A172 (cell line): ENCODE measurements at regions not wholly inside any gene's neighbourhood (a gene's known extent, or its start where the extent isn't known, plus 50 kb on each side); places are given as distances from the start of the nearest gene placed in this dataset.

Source experiments
- DNase-seq: peaks from one replicate; pipeline ENCODE4 v3.0.0-alpha.2; 2015; ENCODE audit warnings: low spot score

DNA sequence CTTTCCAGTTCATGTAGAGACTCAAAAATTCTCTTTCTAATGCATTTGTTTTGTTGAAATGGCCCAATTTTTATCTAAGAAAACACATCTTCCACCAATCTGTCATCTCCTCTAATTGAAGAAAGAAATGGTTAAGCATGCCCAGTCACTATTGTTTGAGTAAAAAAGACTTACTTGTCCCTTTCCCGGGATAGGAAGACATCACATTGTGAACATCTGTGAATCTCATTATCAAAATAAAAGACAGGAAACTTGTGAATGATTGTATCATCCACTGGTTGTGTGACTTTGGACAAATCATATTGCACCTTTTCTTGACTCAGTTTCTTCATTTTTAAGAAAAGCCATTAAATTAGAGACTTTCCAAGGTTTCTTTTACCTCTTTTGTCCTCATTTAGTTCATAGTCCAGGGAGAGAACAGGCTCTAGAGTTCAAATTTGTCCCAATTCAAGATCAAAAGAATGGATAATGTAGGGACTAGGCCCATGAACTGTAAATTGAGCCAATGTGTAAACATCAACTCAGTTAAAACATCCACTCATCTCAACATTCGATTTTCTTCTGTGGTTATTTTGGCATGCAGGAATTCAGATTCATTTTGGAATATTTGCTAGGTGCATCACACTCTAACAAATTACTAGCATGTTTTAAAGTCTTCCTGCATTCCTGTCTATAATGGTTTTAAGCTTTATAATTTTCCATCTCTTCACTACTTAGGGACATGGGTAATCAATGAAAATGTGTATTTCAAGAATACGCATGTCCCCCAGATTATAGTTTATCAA lies 838.0 kb upstream of the WWC1 start:
- DNase-seq: no peak

DNA sequence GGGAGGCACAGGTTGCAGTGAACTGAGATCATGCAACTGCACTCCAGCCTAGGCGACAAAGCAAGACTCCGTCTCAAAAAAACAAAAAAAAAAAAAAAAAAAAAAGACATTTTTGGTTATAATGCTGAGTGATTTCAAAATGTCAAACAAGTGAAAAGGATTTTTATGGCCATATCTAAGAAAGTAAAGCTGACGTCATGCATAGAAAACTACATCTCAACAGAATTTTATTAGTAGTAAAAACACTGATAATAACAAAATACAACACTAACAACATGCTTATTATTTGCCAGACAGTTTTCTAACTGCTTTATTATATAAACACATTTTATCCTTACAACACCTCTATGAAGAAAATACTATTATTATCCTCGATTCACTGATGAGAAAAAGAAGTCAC lies 833.0 kb upstream of the WWC1 start:
- no peak for DNase-seq

DNA sequence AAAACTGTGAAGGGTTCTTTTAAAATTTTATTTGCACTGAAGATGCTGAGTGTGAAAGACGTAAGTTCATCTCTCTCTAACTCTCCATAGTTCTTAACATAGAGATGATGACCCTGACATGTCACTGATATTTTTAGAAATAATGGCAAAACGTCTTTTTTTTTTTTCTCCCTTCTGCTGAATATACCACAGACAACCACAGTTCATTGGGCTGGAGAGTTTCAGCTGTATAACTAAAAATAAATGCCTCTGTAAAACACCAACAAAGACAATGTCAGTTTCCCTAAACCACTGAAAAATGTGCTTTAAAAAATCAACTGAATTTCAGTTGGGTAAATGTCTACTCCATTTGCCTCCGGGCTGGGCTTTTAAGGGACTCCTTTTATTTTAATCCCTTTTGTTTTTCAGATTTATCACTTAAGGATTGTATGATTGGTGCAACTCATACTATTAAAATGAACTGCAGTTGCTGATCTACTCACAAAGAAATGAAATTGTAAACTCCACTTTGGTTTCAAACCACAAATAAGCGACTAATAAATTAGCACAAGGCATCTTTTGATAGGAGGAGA lies 830.9 kb upstream of the WWC1 start:
- no peak for DNase-seq

DNA sequence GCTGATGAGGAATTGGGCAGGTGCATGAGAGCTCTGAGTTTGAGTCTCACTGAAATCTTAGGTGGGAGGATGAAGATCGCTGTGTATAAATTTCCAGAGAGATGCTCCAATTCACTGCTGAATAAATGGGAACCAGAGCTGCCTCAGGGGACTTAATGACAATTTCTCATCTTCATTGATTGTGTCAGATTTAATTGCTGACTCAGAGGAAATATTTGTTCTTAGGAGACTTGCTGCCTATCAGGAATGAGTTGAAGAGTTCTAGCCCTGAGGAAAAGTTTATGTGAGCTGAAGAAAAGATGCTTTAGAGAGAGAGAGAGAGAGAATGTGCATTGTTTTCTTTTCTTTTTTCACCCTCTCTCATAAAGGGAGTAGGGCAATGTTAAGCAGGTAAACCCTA lies 827.5 kb upstream of the WWC1 start:
- DNase-seq: no peak

DNA sequence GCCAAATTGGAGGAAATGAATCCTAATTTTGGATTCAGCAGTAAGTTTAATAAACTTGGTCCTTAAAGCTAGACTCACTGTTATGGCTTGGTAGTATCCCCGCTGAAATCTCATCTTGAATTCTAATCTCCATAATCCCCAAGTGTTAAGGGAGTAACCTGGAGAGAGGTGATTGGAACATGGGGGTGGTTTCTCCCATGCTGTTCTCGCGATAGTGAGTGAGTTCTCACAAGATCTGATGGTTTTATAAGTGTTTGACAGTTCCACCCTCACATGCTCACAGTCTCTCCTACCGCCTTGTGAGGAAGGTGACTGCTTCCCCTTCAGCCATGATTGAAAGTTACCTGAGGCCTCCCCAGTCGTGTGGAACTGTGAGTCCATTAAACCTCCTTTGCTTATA lies 824.5 kb upstream of the WWC1 start:
- DNase-seq: no peak

DNA sequence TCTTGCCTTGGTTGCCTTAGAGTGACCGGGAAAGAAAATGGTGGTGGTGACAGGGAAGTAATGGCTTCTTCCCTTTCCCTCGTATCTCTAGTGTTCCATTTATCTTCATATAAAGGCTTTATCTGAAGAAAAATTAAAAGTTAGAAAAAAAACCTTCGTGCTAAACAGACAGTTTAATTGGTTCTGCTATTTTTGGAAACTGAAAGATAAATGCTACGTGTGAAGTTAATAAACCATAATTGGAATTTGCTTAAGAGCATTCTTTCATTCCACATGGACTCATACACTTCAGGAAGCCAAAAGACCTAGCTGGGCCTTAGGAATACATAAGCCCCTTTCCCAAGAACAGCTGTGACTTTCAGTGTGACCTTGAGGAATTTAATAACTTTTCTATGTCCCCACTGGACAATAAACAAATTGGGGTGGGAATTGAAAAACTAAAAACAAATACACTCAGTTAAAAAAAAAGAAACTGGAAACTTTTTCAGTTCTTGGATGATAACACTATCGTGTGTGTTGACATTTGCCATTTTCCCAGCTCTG lies 818.8 kb upstream of the WWC1 start:
- DNase-seq: no peak

DNA sequence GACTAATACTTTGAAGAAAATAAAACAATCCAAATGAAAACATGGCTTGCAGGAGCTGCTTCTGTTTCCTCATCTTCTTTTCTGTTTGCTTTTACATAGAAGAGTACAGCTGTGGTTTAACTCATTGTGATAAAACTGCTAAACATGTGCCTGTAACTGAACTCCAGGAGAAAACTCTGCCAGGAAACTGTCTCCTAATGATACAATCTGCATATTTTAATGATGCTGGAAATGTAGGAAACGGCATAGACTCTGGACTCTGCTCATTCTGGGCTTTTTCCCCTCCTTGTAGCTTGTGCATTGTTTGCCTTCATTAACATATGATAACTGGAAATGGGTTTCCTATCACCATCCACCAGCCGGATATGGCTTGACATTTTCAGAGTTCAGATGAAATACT lies 813.3 kb upstream of the WWC1 start:
- no peak for DNase-seq

DNA sequence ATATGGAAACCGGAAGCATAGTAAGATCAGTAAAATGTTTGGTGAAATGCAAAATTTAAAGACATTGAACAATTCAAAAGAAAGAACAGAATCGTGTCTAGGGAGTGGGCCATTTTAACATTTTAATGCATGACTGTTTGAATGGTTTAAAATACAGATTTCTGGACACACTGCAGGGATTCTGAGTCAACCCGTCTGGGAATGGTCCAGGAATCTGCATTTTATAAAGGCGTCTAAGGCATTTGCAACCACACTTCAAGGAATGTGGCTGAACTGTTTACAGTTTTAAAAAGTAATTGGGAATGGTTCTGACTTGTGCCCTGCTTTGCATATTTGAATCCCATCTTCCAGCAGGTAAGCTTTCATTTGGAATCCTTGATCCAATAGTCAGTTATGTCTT lies 811.7 kb upstream of the WWC1 start:
- DNase-seq: peak; percentile 8

DNA sequence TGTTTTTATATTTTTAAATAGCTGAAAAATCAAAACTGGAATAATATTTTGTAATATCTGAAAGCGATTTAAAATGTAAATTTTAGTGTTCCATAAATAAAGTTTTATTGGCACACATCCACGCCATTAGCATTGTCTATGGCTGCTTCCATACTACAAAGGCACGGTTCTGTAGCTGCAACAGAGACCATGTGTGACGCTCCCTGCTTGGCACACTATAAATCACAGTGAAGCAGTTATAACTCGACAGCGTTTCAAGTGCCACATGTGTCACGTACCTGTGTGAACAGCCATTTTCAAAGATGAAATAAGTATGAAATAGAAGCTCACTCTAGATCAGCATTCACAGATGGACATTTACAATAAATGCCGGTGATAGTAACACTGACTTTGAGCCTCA lies 810.1 kb upstream of the WWC1 start:
- no peak for DNase-seq

DNA sequence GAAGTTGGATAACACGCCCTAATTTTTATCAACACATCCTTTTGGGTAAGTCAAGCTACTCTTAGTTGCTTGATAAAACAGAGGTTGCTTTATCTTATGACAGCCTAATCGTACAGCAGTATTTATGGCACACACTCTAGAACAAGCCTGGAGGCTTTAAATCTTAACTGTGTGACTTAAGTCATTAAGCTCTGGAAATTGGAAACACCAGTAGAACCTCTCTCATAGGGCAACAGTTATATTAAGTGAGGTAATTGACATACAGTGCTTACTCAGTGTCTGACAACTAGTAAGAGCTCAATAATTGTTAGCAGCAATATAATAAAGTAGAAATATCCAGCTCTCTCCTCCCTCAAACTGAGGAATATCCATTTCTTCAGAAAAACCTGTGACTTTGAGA lies 808.9 kb upstream of the WWC1 start:
- no peak for DNase-seq

DNA sequence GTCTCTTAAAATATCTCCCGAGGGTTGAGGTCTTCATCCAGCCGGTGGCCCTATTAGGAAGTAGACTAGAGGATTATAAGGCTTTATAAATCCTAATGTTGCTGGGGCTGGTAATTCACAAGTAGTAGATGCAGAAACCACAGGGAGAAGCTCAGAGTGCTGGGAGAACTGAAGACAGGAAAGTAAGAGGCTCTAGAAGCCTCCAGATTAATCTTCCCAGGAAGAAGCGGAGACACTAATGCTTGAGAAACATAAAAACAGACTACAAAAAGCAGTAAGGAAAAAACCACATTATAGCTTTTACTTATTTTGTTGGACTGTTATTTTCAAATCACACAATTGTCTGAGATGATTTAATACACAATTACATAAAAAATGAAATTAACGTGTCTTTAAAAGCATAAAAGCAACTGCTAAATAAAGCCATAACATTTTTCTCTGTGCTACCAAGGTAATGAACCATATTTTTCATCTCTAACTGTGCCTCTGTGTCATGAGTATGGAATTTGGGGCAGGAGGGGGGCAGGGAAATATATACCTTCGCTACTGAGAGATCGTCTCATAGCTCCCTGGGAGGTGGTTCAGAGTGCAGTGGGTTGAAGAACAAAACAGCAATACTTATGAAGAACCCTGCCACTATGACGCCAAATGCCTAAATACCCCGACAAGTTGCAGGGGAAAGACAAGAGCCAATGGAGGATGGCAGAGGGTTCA lies 806.2 kb upstream of the WWC1 start:
- peak; percentile 11 for DNase-seq

DNA sequence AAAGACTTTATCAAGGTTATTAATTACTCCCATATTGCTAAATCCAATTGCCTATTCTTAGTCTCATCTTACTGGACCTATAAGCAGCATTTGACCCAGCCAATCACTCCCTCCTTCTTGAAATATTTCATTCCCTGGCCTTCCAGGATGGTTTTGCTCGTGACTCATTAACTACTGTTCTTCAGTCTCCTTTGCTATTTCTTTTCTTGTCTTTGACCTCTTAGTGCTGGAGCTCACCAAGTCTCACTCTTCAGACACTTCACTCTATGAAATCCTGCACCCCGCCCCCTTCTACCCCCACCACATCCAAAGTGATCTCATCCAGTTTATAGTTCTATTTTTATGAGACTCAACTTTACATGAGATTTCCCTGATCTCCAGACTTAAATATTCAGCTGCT lies 803.1 kb upstream of the WWC1 start:
- no peak for DNase-seq

DNA sequence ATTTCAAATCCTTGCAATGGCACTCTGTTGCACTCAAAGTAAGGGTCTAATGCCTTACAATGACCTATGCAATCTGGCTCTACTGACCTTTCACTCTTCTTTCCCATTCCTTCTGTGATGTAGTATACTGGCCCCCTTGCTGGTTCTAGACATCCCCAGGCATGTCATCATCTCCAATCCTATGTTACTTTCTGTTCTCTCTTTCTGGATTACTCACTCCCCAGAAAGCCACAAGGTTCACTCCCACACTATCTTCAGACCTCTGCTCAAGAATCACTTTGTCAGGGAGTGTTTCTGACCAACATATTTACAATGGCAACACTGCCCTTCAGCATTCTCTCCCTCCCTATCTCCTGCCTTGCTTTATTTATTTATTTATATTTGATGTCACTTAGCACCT lies 802.2 kb upstream of the WWC1 start:
- peak; percentile 14 for DNase-seq

DNA sequence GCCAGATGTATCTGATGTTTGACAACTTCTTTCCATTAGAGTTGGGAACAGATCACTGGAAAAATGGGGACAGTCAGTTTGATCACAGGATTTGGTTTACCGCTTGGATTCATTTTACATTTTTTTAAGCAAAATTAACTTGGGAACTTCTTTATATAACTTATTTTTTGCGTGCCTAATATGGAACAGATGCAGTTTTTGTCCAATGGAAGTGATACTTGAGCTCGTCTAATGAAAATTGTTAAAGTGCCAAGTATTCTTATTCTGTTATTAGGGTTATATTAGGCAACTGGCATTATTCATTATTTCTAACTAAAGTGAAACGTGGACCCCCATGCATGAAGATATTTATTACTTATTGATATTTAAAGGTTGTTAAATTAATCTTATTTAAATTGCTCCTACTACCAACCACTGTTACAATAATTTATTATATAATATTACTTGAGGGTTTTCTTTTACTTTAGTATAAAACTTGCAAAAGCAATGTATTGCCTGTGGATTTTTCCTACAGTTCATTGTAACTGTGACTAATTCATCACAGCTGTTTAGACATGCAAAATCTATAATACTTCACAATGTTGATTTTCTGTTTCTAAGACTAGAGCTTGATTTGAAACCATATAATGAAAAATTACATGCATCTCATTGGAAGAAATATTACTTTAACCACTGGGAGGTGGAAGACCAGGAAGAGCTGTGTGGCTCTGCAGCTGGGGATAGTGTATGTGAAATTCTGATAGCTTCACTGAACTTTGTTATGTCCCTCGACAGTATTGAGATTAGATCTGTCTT lies 787.3 kb upstream of the WWC1 start:
- DNase-seq: no peak

DNA sequence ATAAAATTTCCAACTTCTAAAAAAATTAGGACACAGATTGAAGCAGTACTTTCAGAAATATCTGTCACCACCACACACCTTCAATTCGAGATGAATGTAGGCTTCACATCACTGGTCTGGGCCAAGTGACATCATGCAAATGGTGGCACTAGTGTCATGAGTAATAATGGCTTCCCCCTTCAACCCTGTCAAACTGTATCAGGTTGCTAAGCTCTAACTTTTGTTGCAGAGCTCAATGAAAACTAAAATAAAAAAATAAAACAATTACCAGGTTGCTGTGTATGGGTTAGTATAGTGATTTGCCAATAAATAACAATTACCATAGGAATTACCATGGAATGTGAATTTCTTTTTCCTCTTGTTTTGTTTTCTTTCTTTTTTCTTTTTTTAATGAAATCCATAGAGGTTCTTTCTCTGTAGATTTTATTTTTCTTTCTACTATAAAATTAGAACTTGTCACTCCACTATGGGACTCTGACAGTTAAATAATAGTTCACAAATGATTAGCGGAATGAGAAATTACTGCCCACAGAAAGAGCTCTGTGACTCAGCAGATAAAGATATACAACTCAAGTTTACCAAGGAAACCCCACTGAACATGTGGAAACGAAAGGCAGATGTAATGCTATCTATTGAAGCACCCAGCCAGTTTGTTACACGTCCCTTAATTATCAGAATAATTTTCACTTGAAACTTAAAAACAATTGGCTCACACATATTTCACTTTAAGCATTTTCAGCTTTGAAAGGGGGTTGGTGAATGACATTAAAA lies 783.8 kb upstream of the WWC1 start:
- no peak for DNase-seq

DNA sequence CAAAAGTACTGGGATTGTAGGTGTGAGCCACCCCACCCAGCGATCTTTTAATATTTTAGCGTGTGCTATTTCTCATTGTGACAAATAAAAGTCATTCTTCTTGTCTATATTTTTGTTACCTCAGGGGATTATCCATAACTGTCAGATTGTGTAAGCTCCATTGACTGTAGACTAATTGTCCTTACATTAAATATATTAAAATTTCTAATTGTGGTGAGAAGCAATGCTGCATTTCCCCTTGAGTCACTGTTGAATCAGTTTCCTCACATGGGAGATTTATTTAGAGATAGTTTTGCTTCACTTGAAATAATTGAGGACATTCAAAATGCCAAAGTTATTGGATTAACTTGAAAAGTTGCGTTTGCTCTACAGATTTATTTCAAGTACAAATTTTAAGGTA lies 782.4 kb upstream of the WWC1 start:
- no peak for DNase-seq

DNA sequence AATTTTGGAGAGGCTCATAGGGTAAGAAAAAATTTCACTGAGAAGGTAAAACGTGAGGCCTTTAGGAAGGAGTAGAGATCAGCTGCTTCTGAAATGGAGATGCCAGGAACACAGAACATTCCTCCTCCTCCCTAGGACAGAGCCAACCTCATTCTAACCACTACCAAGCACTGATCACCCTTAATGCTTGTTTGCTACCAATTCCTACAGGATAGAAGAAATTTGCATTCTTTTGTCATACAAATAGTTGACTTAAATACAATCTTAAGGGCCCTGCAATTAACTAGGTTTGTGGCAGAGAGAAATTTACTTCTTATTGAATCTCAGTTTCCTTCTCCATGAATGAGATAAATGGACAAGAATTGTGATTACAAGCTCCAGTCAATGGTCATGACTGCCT lies 780.2 kb upstream of the WWC1 start:
- DNase-seq: no peak

DNA sequence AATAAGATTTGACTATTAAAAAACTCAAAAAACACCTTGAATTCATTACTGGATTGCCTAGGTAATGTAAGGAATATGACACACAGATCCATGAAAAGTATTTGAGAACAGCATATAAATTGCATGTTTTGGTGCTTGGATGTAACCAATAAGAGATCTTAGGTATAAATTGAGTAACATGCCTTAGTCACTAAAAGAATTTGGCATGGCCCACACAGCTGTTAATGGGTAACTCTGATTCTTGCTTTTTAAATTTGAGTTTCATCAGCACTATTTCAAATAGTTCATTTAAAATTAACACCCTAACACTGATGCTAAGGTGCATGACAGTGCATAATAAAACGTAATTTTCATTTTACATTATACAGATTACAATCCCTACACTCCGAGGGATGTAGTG lies 779.3 kb upstream of the WWC1 start:
- no peak for DNase-seq

DNA sequence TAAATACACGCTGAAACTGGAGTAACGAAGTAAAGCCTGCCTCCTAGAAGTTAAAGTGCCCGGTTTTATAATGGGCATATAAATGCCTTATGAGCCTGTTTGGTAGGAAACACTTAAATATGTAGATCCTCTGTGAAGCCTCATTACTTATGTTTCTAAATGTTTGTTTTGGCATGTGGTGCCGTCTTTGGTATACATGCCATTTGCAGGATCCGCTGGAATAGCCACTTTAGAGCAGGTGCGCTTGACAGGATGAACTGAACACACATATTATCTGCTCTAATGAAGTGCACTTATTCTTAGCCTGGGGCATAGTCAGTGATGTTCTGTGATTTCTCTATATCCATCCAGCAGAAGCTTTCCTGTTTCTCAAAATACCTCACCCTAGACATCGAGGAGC lies 778.1 kb upstream of the WWC1 start:
- DNase-seq: no peak

DNA sequence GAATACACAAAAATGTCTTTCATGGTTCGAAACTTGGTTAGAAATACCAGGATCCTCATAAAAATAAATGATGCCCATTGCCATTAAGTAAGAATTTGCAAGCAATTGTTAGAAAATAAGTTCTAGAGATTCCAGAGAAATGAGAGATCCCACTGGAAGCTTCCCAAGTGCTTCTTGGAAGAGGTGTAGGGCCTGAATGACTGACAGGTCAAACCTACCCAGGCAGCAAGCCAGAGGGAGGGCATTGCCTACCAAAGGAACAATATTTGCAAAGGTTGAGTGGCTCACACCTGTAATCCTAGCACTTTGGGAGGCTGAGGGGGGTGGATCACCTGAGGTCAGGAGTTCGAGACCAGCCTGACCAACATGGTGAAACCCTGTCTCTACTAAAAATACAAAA lies 777.0 kb upstream of the WWC1 start:
- no peak for DNase-seq

DNA sequence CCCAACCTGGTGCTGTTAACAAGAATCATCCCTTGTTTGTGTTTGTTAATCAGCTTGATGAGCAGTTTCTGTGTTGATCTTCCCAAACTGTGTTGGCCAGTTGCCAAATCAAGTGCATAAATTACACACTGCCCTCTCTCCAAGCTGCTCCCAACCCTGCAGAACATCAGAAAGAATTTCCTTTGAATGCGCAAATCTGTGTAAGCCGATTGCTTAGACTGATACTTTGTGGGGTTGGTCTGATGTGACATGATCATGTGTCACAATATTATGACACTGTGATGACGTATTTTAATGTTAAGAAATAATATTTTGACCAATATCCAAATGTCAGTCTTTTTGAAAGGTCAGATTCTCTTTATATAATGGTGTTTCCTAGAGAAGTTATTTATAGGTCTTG lies 766.4 kb upstream of the WWC1 start:
- no peak for DNase-seq
